SU-DHL-6 (cell line): ENCODE measurements at regions not wholly inside any gene's neighbourhood (a gene's known extent, or its start where the extent isn't known, plus 50 kb on each side); places are given as distances from the start of the nearest gene placed in this dataset.

Experiments
- EZH2phosphoT487 ChIP-seq: fragments of 200-600 bp; sonication (generic), shearing (Covaris generic); conservative IDR thresholded peaks from 2 replicates; pipeline ENCODE4 v1.6.1; 2018; ENCODE audit warnings: mild to moderate bottlenecking, antibody characterized with exemption, low read length, moderate library complexity, mixed read lengths
- TF ChIP-seq, protein P1 (sequence below): fragments of 200-600 bp; sonication (generic); IDR thresholded peaks from one replicate; pipeline ENCODE4 v1.5.1; 2017; ENCODE audit warnings: antibody characterized with exemption, mild to moderate bottlenecking, low read length, moderate library complexity; ENCODE audit not compliant: insufficient read depth, poor library complexity, severe bottlenecking

DNA sequence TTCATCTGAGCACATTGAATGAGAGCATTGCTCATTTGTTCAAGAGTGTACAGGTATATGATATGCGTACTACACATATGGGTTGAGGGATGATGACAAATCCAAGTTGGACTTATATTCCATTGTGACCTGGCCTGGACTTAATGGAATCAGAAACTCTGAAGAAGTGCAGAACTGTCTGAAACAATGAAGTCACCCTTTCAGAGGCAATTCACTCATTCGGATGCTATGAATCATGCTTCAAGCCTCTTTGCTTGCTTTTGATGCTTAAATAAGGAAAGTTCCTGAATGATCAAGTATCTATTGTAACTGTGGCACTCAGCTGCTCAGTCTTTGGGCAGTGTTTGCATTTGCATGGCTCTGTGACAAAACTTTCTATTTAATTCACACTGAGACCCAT lies 93.4 kb downstream of the ZNF365 start:
- TF ChIP-seq, protein P1, sequence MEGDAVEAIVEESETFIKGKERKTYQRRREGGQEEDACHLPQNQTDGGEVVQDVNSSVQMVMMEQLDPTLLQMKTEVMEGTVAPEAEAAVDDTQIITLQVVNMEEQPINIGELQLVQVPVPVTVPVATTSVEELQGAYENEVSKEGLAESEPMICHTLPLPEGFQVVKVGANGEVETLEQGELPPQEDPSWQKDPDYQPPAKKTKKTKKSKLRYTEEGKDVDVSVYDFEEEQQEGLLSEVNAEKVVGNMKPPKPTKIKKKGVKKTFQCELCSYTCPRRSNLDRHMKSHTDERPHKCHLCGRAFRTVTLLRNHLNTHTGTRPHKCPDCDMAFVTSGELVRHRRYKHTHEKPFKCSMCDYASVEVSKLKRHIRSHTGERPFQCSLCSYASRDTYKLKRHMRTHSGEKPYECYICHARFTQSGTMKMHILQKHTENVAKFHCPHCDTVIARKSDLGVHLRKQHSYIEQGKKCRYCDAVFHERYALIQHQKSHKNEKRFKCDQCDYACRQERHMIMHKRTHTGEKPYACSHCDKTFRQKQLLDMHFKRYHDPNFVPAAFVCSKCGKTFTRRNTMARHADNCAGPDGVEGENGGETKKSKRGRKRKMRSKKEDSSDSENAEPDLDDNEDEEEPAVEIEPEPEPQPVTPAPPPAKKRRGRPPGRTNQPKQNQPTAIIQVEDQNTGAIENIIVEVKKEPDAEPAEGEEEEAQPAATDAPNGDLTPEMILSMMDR = no peak
- TF ChIP-seq EZH2phosphoT487 = no peak
